HG03097 (cell line): ENCODE measurements at regions not wholly inside any gene's neighbourhood (a gene's known extent, or its start where the extent isn't known, plus 50 kb on each side); places are given as distances from the start of the nearest gene placed in this dataset.
A peak's percentile ranks its signal among the peaks of the same experiment; 100 is the strongest.

Experiments used
- ATAC-seq: cut with Tn5 transposase; IDR thresholded peaks from one replicate; pipeline ENCODE4 v1.9.1; 2021; ENCODE audit not compliant: unreplicated experiment, low FRiP score

DNA sequence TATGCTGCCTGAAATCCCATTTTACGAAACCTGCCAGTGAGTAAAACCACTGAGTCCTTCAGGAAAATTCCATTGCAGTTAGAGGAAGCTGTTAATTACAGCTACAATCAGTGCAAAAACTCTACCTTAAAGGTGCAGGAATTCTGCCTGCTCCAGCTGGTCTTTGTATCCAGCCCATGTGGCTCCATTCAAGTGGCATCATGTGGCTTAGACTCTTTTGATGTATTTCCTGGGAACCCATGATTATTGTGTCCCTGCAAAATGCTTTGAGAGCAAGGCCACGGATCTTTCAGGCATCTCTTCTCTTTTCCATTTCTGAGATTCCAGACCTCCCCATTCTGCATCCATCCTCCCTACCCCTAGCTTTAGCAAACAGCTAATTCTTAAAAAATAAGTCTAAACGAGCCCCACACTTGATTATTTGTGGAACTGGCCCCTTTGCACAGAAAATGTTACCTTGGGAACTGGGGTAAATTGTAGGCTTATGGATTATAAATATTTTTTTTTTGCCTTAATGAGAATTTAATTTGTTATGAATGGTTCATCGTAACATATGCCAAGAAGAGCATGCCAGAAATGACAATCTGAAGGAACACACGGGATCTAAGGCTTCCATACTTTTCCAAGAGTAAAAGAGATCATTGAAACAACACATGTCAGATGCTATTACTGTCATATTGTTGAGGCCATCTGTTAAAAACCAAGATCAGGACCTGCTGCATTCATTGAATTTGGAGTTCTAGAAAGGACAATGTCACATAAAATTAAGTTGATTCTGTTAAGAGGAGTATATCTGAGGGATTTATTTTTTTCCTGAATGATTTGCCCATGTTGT is 144.6 kb downstream of the TPH2 start:
- ATAC-seq: no peak

- ATAC-seq: no peak
Measured at GRCh38 chr12:72084061-72084460, 145.4 kb downstream of the TPH2 start.

DNA sequence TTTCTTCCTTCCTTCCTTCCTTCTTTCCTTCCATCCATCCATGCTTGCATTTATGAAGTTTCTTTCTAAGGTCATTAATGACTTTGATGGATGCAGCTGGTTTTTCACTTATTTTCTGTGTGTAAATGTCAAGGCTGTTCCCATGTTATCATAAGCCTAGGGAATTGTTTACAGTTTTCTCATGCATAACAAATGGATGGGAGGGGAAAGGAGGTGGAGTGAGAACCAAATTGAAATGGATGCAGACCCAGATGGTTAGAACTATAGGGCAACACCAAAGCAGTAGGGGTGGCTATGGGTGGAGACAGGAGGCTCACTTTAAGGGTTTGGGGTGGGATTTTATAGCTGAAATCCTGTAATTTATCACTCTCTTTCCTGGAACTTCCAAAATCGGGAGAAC is 146.2 kb downstream of the TPH2 start:
- no peak for ATAC-seq

- no peak for ATAC-seq
Measured at GRCh38 chr12:72089678-72090077, 151.0 kb downstream of the TPH2 start.

DNA sequence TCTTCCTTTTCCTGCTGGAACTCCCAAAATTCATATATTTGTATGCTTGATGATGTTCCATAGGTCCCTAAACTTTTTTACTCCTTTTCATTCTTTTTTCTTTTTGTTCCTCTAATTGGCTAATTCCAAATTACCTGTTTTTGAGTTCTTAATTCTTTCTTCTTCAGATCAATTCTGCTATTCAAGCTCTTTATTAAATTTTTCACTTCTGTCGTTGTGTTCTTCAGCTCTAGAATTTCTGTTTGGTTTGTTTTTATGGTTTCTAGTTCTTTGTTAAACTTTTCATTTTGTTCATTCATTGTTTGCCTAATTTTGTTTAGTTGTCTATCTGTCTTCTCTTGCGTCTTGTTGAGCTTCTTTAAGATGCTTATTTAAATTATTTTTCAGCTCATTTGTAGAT is 154.8 kb downstream of the TPH2 start:
- no peak for ATAC-seq

DNA sequence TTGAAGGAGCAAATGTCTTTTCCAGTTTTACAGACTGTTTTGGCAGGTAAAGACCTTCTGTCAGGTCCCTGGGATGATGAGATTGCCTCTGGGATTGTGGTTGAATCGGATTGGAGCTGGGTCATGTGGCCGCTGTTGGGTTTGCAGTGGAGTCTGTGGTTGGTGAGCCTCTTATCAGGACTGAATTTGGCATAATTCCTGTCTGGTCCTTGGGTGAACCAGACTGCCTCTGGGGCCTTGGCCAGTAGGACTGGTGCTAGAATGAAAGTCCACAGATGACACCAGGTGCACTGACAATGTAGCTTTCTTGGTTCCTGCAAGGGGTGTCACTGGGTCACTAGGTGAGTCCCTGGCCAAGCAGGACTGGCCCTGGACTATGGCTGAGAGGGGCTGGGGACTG is 155.3 kb downstream of the TPH2 start:
- no peak for ATAC-seq

GRCh38 chr12:72094490-72094889 is 155.8 kb downstream of the TPH2 start:
- ATAC-seq: no peak

DNA sequence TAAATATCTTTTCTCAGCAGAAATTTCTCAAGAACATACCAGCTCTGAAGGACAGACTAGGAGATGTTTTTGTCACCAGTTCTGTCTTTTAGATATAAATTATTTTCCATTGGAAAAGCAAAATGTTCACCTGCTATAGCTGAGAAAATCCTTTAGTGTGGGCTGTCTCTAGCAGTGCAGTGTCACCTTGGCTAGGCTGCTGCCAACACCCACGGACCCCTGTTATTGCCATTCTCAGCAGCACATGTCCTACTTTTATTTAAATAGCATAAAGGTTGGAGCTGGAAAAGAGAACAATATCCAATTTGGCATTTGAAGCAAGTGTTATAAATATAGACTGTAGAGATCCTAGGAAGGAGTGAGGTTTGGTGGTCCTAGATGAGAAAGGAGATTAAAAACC is 156.4 kb downstream of the TPH2 start:
- ATAC-seq: no peak

DNA sequence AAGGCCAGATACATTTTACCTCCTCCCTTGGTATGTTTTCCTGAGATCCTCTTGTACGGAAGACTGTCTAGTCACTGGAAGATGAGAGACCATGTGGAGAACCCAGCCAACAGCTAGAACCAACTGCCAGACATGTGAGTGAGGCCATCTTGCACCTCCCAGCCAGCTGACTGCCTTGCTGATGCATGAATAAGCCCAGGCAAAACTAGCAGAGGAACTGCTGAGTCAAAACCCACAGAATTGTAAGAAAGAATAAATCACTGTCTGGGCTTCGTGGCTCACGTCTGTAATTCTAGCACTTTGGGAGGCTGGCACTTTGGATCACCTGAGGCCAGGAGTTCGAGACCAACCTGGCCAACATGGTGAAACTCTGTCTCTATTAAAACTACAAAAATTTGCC is 160.0 kb downstream of the TPH2 start:
- ATAC-seq: no peak

GRCh38 chr12:72100854-72101253 is 162.2 kb downstream of the TPH2 start:
- ATAC-seq: no peak

DNA sequence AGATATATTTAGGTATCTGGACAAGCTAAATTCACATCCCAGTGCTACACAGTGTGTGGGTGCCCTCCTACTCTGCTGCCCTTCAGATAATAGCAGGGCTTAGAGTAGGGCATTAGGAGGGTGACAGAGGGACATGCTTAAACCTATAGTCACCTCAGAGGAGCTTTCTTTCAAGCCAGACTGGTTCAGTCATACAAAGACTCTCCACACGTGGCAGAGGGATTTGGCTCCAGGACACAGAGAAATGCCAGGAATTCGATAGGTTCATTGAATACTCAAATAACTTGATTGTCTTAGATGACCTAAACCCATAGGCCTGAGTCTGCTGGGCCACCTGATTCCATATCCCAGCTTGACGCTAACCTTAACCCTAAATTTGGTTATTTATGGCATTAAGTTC is 163.5 kb downstream of the TPH2 start:
- no peak for ATAC-seq

DNA sequence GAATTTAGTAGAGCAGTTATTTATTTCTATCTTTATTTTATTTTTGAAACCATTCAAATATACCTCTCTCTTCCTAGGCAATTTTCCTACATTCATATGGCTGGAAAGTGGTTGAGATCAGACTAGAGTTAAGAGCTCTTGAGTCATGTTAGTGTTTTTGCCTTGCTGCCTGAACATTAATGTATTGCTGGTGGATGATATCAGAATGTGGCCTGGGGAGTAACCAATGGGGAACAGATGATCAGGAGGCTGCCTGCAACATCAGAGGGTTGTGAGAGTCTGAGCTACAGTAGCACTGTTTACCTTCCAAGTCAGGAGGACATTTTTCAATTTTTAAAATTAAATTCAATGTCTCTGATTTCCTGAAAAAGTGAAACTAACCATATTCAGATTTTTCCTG is 166.3 kb upstream of the TRHDE start:
- ATAC-seq: no peak

GRCh38 chr12:72110937-72111650 is 161.1 kb upstream of the TRHDE start:
- no peak for ATAC-seq

DNA sequence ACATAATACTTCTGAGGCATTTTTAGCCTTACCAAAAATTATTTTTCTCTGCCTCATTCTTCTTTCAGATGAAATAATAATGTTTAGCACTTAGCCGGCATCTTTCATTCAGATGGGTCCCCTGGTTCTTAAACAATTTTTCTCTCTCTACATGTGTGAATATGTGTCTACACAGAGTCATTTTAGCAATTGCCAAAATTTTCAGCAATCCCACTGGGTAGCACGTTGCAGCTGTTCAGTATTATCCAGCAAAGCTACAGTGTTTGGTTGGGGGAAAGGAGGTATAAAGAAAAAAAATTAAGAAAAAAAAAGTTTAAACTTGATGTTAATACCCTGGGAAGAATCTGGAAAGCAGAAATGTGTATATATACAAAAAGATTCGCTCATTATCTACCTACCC is 160.5 kb upstream of the TRHDE start:
- ATAC-seq: no peak

DNA sequence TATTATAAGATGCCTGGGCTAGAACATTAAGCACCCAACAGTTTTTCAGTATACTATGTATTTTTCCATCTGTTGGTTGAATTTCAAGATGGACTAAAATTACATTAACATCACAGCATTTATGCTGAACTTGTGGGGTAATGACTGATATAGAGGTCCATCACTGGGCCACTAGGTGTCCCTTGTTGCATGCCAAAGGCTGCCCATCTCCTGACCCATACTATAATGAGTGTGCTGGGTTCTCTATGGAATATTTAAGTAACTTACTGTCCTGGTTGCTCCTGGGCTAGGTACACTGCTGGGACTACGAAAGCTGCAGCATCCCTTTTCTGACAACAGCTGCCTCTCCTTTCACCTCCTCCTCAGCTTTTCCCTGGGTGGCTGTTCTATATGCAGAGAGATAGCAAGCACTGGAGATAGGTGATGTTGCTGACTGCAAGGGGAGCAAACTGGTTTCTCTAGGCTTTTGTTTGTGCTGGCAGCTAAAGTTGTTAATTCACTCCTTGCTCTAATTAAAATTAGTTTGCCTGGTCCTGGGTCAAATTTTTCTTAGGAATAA is 138.6 kb upstream of the TRHDE start:
- ATAC-seq: no peak

GRCh38 chr12:72134246-72135020 is 137.7 kb upstream of the TRHDE start:
- ATAC-seq: no peak

DNA sequence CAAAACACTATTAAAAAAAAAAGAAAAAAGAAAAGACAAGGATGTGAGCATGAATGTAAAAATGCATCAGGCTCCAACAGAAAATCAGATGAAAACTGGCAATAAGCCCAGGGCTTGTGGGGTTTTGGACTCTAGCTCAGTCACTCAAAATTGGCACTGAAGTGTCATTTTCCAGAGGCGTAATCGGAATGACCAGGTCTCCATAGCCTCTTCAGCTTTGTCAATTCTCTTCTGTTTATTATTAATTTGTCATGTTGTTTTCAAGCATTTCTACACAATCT is 137.2 kb upstream of the TRHDE start:
- no peak for ATAC-seq

DNA sequence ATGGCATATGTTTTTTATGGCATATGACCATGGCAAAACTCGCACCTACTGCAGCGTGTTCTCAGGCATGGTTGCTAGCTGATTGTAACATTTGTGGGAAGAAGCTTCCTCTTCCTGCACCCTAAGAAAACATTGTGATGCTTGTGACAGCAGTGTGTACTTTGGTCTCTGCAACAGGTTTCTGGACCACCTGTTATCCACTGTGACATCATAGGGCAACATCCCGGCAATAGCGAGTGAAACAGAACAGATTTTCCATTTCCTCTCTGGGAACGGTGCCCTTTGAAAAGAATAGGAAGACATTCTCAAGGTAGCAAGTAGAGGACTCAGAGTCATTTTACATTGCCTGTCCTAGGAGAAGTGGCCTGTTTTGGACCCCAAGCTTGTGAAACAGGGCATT is 135.4 kb upstream of the TRHDE start:
- no peak for ATAC-seq

GRCh38 chr12:72139411-72139810 is 132.8 kb upstream of the TRHDE start:
- no peak for ATAC-seq

DNA sequence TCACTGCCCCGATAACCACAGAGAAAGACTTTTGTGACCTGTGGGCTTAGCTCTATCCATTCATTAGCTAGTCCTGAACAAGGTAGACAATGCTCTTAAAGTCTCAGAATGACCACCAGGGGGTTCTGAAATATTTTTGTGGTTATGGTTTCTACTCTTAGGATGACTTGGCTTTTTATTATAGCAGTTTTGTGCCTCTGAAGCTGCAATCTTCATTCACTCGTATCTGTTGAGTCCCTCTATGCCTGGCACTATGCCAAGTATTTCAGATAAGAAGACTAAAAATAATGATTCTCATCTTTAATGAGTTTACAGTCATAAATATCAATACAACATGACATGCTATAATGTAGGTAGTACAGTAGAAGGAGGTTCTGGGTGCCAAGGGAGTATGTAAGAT is 130.8 kb upstream of the TRHDE start:
- peak; percentile 96 for ATAC-seq

GRCh38 chr12:72144553-72144952 is 127.6 kb upstream of the TRHDE start:
- ATAC-seq: no peak
